ENCODE measurements at regions not wholly inside any gene's neighbourhood (a gene's known extent, or its start where the extent isn't known, plus 50 kb on each side); places are given as distances from the start of the nearest gene placed in this dataset.
"Not testable (repeated sequence)": the region's sequence is repeated elsewhere in the genome, so short reads cannot be mapped to it uniquely, and the experiment has no call there.

DNA sequence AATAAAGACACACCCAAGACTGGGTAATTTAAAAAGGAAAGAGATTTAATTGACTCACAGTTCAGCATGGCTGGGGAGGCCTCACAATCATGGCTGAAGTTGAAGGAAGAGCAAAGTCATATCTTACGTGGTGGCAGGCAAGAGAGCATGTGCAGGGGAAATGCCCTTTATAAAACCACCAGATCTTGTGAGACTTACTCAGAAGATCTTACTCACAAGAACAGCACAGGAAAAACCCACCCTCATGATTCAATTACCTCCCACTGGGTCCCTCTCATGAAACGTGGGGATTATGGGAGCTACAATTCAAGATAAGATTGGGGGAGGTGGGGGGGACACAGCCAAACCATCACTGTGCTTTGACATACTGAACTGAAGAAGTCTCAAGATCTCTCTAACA lies 800.0 kb downstream of the TENT5A start:
- H3K9me3 Mint-ChIP-seq; H3K27ac Mint-ChIP-seq; H3K27me3 Mint-ChIP-seq; H3K4me1 Mint-ChIP-seq; H3K4me3 Mint-ChIP-seq; intact Hi-C loops (cut with micrococcal nuclease); DNase-seq; H3K36me3 Mint-ChIP-seq (ENCODE audit: low read depth): not testable (repeated sequence)

- Mint-ChIP-seq H3K27ac (no peak overlapping the region), H3K36me3 (ENCODE audit: low read depth) (no peaks in the 10 kb centered on the region), H3K4me3 (no peak overlapping the region), H3K9me3 (no peaks in the 10 kb centered on the region), H3K27me3 (no peaks in the 10 kb centered on the region), H3K4me1 (no peaks in the 10 kb centered on the region)
- DNase-seq = no peak
- intact Hi-C loops (cut with micrococcal nuclease) = no loop called here
These were observed 806.1 kb downstream of the TENT5A start for GRCh38 chr6:80946402-80946801.

GRCh38 chr6:80942911-80943310 lies 809.6 kb downstream of the TENT5A start:
- Mint-ChIP-seq H3K27me3 (no peaks in the 10 kb centered on the region), H3K4me1 (no peaks in the 10 kb centered on the region), H3K4me3 (no peak overlapping the region), H3K36me3 (ENCODE audit: low read depth) (no peaks in the 10 kb centered on the region), H3K9me3 (peaks cover 6% of the 10 kb centered on the region), H3K27ac (no peak overlapping the region)
- intact Hi-C loops (cut with micrococcal nuclease) = no loop called here
- DNase-seq = no peak

DNA sequence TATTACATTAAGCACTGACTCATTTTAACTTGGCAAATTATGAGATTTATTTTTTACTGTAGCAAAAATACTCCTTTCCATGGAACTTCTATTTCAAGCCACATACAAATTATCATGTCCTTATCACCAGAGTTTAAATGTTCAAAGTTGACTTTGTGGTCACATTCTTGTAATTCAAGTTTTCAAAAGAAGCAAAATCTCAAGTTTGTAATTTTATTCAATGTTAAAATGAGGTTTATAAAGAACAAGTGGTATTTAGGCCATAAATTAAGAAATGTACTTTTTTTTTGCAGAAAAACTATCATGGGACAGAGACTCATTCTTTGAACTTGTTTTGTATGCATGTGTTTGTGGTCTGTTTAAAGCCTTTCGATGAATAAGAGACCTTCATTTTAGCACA lies 811.5 kb downstream of the TENT5A start:
- no peak for DNase-seq
- no peak overlapping the region for H3K27ac Mint-ChIP-seq
- intact Hi-C loops (cut with micrococcal nuclease) = no loop called here
- no peaks in the 10 kb centered on the region for H3K36me3 Mint-ChIP-seq (ENCODE audit: low read depth)
- H3K4me3 Mint-ChIP-seq = no peak overlapping the region
- peaks cover 14% of the 10 kb centered on the region for H3K9me3 Mint-ChIP-seq
- H3K4me1 Mint-ChIP-seq = no peaks in the 10 kb centered on the region
- H3K27me3 Mint-ChIP-seq = no peaks in the 10 kb centered on the region

DNA sequence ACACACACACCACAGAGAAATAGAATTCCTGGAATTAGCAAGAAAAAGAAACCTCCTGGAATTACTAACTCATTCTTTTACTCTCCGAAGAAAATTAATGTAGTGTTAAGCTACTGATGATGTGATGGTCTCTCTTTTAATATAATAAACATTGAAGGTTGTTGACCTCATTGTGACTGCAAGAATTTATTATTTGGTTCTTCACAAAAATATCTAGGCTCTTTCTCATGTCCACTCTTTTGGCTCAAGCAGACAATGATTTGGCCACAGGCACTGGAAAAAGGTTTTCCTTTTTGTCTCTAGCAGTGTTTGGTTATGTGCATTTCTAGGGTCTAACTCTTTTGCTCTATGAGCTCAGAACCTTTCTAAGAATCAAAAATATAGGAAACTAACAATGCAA lies 811.9 kb downstream of the TENT5A start:
- intact Hi-C loops (cut with micrococcal nuclease) = no loop called here
- Mint-ChIP-seq H3K27ac (no peak overlapping the region), H3K4me3 (no peak overlapping the region), H3K4me1 (no peaks in the 10 kb centered on the region), H3K27me3 (no peaks in the 10 kb centered on the region), H3K9me3 (peaks cover 14% of the 10 kb centered on the region), H3K36me3 (ENCODE audit: low read depth) (no peaks in the 10 kb centered on the region)
- no peak for DNase-seq

DNA sequence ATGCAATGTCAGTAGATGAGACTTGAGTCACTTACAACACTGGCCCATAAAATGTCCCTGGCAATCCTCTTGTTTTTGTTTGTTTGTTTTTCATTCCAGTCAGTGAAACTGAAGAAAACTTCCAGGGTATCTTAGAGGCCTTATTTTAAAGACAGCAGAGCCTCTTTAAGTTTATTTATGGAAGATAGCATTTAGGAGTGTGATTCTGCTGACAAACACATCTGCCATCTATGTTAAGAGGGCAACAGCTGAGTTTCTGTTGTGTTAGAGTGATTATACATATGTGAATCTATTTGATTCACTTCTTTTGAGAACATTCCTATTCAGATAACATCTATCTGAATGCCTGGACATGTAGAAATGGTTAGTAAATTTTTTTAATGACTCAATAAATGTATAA lies 812.6 kb downstream of the TENT5A start:
- H3K9me3 Mint-ChIP-seq = peaks cover 14% of the 10 kb centered on the region
- H3K4me3 Mint-ChIP-seq = no peak overlapping the region
- DNase-seq = no peak
- H3K27ac Mint-ChIP-seq = no peak overlapping the region
- intact Hi-C loops (cut with micrococcal nuclease) = no loop called here
- no peaks in the 10 kb centered on the region for H3K4me1 Mint-ChIP-seq
- no peaks in the 10 kb centered on the region for H3K27me3 Mint-ChIP-seq
- H3K36me3 Mint-ChIP-seq (ENCODE audit: low read depth) = no peaks in the 10 kb centered on the region

DNA sequence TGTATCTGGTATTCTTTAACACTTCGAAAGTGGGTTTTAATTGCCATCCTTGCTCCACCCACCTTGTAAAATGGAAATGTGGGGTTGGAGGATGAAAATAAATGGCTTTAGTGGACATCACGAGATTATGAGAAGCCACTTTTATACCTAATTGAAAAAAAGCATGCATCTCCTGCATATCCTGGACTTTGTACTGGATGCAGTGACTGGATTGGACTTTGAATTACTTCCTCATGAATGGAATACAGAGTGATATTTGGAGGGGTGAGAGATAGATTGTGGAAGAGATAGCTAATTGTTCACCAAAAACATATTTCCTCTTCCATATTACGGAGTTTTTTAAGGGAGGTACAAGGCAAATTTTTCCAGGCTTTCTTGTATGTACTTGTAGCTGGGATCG lies 813.0 kb downstream of the TENT5A start:
- Mint-ChIP-seq H3K27me3 (no peaks in the 10 kb centered on the region), H3K4me1 (no peaks in the 10 kb centered on the region), H3K36me3 (ENCODE audit: low read depth) (no peaks in the 10 kb centered on the region), H3K9me3 (peaks cover 14% of the 10 kb centered on the region), H3K4me3 (no peak overlapping the region), H3K27ac (no peak overlapping the region)
- intact Hi-C loops (cut with micrococcal nuclease) = no loop called here
- DNase-seq = no peak

- Mint-ChIP-seq H3K27ac (no peak overlapping the region), H3K4me1 (no peaks in the 10 kb centered on the region), H3K4me3 (no peak overlapping the region), H3K27me3 (no peaks in the 10 kb centered on the region), H3K9me3 (peaks cover 15% of the 10 kb centered on the region), H3K36me3 (ENCODE audit: low read depth) (no peaks in the 10 kb centered on the region)
- intact Hi-C loops (cut with micrococcal nuclease) = no loop called here
- no peak for DNase-seq
These were observed 814.4 kb downstream of the TENT5A start for GRCh38 chr6:80938131-80938530.

DNA sequence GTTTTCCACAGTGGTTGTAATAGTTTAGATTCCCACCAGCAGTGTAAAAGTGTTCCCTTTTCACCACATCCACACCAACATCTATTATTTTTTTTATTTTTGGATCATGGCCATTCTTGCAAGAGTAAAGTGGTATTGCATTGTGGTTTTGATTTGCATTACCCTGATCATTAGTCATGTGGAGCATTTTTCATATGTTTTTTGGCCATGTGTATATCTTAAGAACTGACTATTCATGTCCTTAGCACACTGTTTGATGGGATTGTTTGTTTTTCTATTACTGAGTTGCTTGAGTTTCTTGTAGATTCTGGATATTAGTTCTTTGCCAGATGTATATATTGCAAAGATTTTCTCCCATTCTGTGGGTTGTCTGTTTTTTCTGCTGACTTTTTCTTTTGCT lies 820.1 kb downstream of the TENT5A start:
- Mint-ChIP-seq H3K27me3 (no peaks in the 10 kb centered on the region), H3K36me3 (ENCODE audit: low read depth) (no peaks in the 10 kb centered on the region), H3K4me1 (no peaks in the 10 kb centered on the region), H3K4me3 (no peak overlapping the region), H3K9me3 (peaks cover 15% of the 10 kb centered on the region), H3K27ac (no peak overlapping the region)
- intact Hi-C loops (cut with micrococcal nuclease) = no loop called here
- DNase-seq = no peak

- DNase-seq = no peak
- Mint-ChIP-seq H3K27ac (no peak overlapping the region), H3K27me3 (no peaks in the 10 kb centered on the region), H3K9me3 (peaks cover 8% of the 10 kb centered on the region), H3K4me3 (no peak overlapping the region), H3K4me1 (no peaks in the 10 kb centered on the region), H3K36me3 (ENCODE audit: low read depth) (no peaks in the 10 kb centered on the region)
- intact Hi-C loops (cut with micrococcal nuclease) = no loop called here
These were observed 822.1 kb downstream of the TENT5A start for GRCh38 chr6:80930376-80930775.

- peaks cover 3% of the 10 kb centered on the region for H3K9me3 Mint-ChIP-seq
- H3K27ac Mint-ChIP-seq = no peak overlapping the region
- no peaks in the 10 kb centered on the region for H3K36me3 Mint-ChIP-seq (ENCODE audit: low read depth)
- H3K4me1 Mint-ChIP-seq = no peaks in the 10 kb centered on the region
- intact Hi-C loops (cut with micrococcal nuclease) = no loop called here
- DNase-seq = no peak
- H3K27me3 Mint-ChIP-seq = no peaks in the 10 kb centered on the region
- no peak overlapping the region for H3K4me3 Mint-ChIP-seq
These were observed 817.3 kb downstream of the BCKDHB start for GRCh38 chr6:80923816-80924215.

DNA sequence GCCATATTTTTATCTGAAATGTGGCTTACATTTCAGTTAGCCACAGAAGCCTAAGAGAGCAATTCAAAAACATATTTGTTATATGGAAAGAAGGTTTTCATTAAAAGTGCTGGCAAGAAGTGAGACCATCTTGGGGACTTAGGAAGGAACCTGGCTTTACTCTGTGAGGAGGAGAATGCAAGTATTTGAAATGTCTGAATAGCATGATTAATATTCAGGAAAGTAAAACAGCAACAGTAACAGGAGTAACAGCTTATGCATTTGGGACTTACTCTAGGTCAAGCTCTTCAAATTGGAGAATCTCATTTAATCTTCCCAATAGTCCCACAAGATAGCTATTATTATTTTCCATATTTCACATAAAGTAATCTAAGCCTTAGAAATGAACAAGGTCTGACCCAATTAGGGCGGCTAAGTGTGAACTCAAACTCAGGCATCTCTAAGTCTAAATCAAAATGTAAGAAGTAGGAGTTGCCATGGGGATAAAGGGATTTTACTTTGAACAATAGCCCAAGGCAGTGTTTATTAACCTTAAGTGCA lies 816.5 kb downstream of the BCKDHB start:
- H3K27me3 Mint-ChIP-seq = no peaks in the 10 kb centered on the region
- no peak overlapping the region for H3K27ac Mint-ChIP-seq
- H3K4me3 Mint-ChIP-seq = no peak overlapping the region

DNA sequence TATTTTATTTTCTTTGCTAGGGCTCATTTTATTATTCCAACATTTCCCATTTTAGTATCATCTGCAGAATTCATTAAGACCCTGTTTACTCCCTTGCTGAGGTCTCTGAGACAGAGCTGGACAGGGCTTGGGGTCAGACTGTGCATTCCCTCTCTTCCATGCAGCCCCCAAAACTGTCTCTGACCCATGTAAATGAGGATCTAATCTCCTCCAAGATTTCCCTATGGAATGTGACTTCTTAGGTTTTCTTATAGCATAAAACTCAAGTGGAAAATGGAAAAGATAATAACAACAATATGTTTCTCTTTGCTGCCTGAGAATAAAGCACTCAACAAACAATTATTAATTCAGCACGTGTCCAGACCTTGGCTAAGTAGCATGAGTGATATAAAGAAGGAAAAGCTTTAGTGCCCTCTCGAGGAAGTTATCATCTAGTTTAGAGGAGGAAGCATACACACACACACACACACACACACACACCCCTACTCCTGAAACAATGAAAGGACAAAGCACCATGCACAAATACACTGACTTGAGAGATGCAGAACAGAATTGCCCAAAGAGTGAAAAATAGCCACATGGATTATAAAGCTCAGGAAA lies 815.5 kb downstream of the BCKDHB start:
- no peak for DNase-seq
- H3K36me3 Mint-ChIP-seq (ENCODE audit: low read depth) = no peaks in the 10 kb centered on the region
- no peaks in the 10 kb centered on the region for H3K9me3 Mint-ChIP-seq
- H3K4me3 Mint-ChIP-seq = no peak overlapping the region
- intact Hi-C loops (cut with micrococcal nuclease) = no loop called here
- H3K27me3 Mint-ChIP-seq = no peaks in the 10 kb centered on the region
- H3K4me1 Mint-ChIP-seq = no peaks in the 10 kb centered on the region
- no peak overlapping the region for H3K27ac Mint-ChIP-seq

More for the DNA sequence above, 816.5 kb downstream of the BCKDHB start:
- Mint-ChIP-seq H3K4me1 (no peaks in the 10 kb centered on the region), H3K9me3 (peaks cover 3% of the 10 kb centered on the region), H3K36me3 (ENCODE audit: low read depth) (no peaks in the 10 kb centered on the region)
- intact Hi-C loops (cut with micrococcal nuclease) = no loop called here
- no peak for DNase-seq

DNA sequence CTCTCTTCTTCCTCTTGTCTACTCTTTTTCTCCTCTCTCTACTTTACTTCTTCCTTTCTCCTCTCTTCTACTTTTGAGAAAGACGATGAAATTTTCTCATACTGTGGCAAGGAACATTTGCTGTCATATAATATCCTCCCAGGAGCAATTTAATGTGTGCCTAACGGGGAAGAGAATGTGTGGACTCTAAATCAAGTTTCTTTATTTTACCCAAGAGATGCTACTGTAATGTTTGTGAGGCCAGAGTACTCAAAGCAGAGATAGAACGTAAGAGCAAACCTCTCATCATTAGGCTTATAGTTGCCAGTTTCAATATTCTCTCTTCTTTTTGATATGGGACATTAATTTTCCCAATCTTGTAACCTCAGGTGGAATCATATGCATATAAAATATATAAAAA lies 801.4 kb downstream of the BCKDHB start:
- Mint-ChIP-seq H3K27me3 (no peaks in the 10 kb centered on the region), H3K4me3 (no peak overlapping the region)

DNA sequence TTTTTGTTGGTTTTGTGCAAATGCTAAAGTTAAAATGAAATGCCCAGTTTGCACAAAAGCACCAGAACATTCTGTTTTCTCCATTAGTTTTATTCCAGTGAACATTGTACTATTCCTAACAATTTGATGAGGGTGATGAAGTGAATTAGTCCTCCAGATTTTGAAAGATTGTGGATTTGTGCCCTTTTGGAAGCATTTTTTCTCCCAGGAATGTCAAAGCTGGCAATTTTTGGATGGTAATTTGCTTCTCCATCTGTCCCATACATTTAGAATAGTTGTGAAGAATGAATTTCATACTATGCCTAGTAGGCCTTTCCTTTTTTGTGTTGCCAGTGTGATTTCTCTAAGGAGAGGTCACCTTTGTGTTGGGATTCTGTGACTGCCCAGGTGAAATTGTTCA lies 797.2 kb downstream of the BCKDHB start:
- H3K4me3 Mint-ChIP-seq = no peak overlapping the region
- intact Hi-C loops (cut with micrococcal nuclease) = no loop called here
- H3K27me3 Mint-ChIP-seq = no peaks in the 10 kb centered on the region
- H3K36me3 Mint-ChIP-seq (ENCODE audit: low read depth) = no peaks in the 10 kb centered on the region
- H3K4me1 Mint-ChIP-seq = no peaks in the 10 kb centered on the region
- no peak overlapping the region for H3K27ac Mint-ChIP-seq
- DNase-seq = no peak
- H3K9me3 Mint-ChIP-seq = no peaks in the 10 kb centered on the region

More for the DNA sequence above, 801.4 kb downstream of the BCKDHB start:
- no peak for DNase-seq
- H3K27ac Mint-ChIP-seq = no peak overlapping the region
- H3K36me3 Mint-ChIP-seq (ENCODE audit: low read depth) = no peaks in the 10 kb centered on the region
- H3K9me3 Mint-ChIP-seq = no peaks in the 10 kb centered on the region
- intact Hi-C loops (cut with micrococcal nuclease) = no loop called here
- no peaks in the 10 kb centered on the region for H3K4me1 Mint-ChIP-seq

Measured in activated CD4-positive, alpha-beta T cell treated with anti-CD3 and anti-CD28 coated beads, Interleukin-2, amount 10 ng/mL, durations not matched to agents 24 days and 14 days (primary cell).